Fibroblast of lung (primary cell): ENCODE measurements at regions not wholly inside any gene's neighbourhood (a gene's known extent, or its start where the extent isn't known, plus 50 kb on each side); places are given as distances from the start of the nearest gene placed in this dataset.

ENCODE experiments used
- EZH2 ChIP-seq: IDR thresholded peaks from 2 replicates; pipeline ENCODE4 v1.5.1; 2012; ENCODE audit warnings: low read length, control low read depth, mild to moderate bottlenecking; ENCODE audit errors: missing control alignments
- TF ChIP-seq, protein P1 (sequence below), 2 donors: IDR thresholded peaks in 1 of 2; conservative IDR thresholded peaks in 1 of 2; 1 replicate in 1 of 2; 2 replicates in 1 of 2; pipeline ENCODE4 v1.5.1; 2011 to 2012; ENCODE audit warnings: low read length in 2 of 2, control low read depth in 1 of 2, inconsistent platforms in 1 of 2, low read depth in 1 of 2, mild to moderate bottlenecking in 1 of 2

DNA sequence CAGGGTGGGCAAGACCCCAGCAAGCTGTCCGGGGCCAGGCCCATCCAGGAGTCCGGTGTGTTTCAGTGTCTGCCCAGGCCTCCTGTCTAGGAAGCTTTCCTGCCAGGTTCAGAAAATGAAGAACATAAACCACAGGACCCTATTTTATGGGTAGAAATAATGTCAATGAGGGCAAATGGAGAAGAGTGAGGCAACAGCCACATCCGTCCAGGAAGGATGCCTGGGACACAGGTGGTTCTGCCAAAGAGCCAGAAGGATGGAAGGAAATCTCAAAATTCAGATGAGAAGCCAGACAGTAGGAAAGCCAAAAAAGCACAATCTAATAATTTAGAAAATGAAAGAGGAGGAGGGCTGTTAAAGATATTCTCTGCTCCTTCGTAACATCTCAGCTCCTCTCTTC is 262.3 kb downstream of the AUH start:
- TF ChIP-seq, protein P1, sequence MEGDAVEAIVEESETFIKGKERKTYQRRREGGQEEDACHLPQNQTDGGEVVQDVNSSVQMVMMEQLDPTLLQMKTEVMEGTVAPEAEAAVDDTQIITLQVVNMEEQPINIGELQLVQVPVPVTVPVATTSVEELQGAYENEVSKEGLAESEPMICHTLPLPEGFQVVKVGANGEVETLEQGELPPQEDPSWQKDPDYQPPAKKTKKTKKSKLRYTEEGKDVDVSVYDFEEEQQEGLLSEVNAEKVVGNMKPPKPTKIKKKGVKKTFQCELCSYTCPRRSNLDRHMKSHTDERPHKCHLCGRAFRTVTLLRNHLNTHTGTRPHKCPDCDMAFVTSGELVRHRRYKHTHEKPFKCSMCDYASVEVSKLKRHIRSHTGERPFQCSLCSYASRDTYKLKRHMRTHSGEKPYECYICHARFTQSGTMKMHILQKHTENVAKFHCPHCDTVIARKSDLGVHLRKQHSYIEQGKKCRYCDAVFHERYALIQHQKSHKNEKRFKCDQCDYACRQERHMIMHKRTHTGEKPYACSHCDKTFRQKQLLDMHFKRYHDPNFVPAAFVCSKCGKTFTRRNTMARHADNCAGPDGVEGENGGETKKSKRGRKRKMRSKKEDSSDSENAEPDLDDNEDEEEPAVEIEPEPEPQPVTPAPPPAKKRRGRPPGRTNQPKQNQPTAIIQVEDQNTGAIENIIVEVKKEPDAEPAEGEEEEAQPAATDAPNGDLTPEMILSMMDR (conservative IDR thresholded peaks at IDR 0.05 in 1 of 2, IDR thresholded peaks at IDR 0.05 in 1 of 2; ENCODE audit: low read depth in 1 of 2, low read length in 2 of 2), result no peak
- TF ChIP-seq EZH2, result no peak
